GM19467 (cell line): ENCODE measurements at regions not wholly inside any gene's neighbourhood (a gene's known extent, or its start where the extent isn't known, plus 50 kb on each side); places are given as distances from the start of the nearest gene placed in this dataset.
"Not testable (repeated sequence)": the region's sequence is repeated elsewhere in the genome, so short reads cannot be mapped to it uniquely, and the experiment has no call there.

ENCODE experiments used
- ATAC-seq: cut with Tn5 transposase; IDR thresholded peaks from one replicate; pipeline ENCODE4 v1.9.1; 2021; ENCODE audit warnings: mild to moderate bottlenecking, moderate library complexity; ENCODE audit not compliant: unreplicated experiment

- peak; percentile 88 for ATAC-seq
Measured at GRCh38 chr3:103134023-103134724, 699.4 kb downstream of the ZPLD1 start.

- no peak for ATAC-seq
Measured at GRCh38 chr3:103136621-103137020, 701.8 kb downstream of the ZPLD1 start.

- no peak for ATAC-seq
Measured at GRCh38 chr3:103137830-103138229, 703.0 kb downstream of the ZPLD1 start.

GRCh38 chr3:103158183-103158582 lies 723.4 kb downstream of the ZPLD1 start:
- no peak for ATAC-seq

- ATAC-seq = no peak
Measured at GRCh38 chr3:103166890-103167289, 732.1 kb downstream of the ZPLD1 start.

GRCh38 chr3:103167850-103168249 lies 733.0 kb downstream of the ZPLD1 start:
- no peak for ATAC-seq

- no peak for ATAC-seq
Measured at GRCh38 chr3:103169289-103169688, 734.5 kb downstream of the ZPLD1 start.

GRCh38 chr3:103170651-103171050 lies 735.8 kb downstream of the ZPLD1 start:
- peak; percentile 79 for ATAC-seq

- ATAC-seq = no peak
Measured at GRCh38 chr3:103173940-103174339, 739.1 kb downstream of the ZPLD1 start.

GRCh38 chr3:103181160-103181559 lies 746.3 kb downstream of the ZPLD1 start:
- ATAC-seq = no peak

GRCh38 chr3:103184772-103185171 lies 750.0 kb downstream of the ZPLD1 start:
- no peak for ATAC-seq

GRCh38 chr3:103189941-103190340 lies 755.1 kb downstream of the ZPLD1 start:
- ATAC-seq = no peak

GRCh38 chr3:103195216-103195615 lies 760.4 kb downstream of the ZPLD1 start:
- no peak for ATAC-seq

GRCh38 chr3:103203441-103203840 lies 768.6 kb downstream of the ZPLD1 start:
- ATAC-seq = no peak

GRCh38 chr3:103210583-103210982 lies 775.8 kb downstream of the ZPLD1 start:
- no peak for ATAC-seq

GRCh38 chr3:103218146-103218545 lies 783.3 kb downstream of the ZPLD1 start:
- peak; percentile 100 for ATAC-seq

- ATAC-seq = peak; percentile 3
Measured at GRCh38 chr3:103218793-103219192, 784.0 kb downstream of the ZPLD1 start.

GRCh38 chr3:103227651-103228050 lies 792.8 kb downstream of the ZPLD1 start:
- no peak for ATAC-seq

GRCh38 chr3:103247459-103247858 lies 812.6 kb downstream of the ZPLD1 start:
- no peak for ATAC-seq

GRCh38 chr3:103254827-103255226 lies 820.0 kb downstream of the ZPLD1 start:
- ATAC-seq = not testable (repeated sequence)

GRCh38 chr3:103269287-103269686 lies 834.5 kb downstream of the ZPLD1 start:
- ATAC-seq = no peak

GRCh38 chr3:103271575-103271974 lies 836.8 kb downstream of the ZPLD1 start:
- no peak for ATAC-seq

GRCh38 chr3:103295974-103296570 lies 861.3 kb downstream of the ZPLD1 start:
- ATAC-seq = no peak
